Trophoblast cell (in vitro differentiated cells and primary cell): ENCODE measurements at regions not wholly inside any gene's neighbourhood (a gene's known extent, or its start where the extent isn't known, plus 50 kb on each side); places are given as distances from the start of the nearest gene placed in this dataset.

Source experiments
- DNase-seq, 2 donors: peaks; one replicate each; pipeline ENCODE4 v3.0.0-alpha.2; 2016
- H2AFZ ChIP-seq: 2 replicates; pipeline ENCODE4 v1.6.1; 2013; ENCODE audit warnings: low read length, moderate library complexity, mild to moderate bottlenecking; ENCODE audit not compliant: insufficient read depth, poor library complexity
- H2AK5ac ChIP-seq: 2 replicates; pipeline ENCODE4 v1.6.1; 2013; ENCODE audit warnings: mild to moderate bottlenecking, low read length
- H2BK120ac ChIP-seq: 2 replicates; pipeline ENCODE4 v1.6.1; 2013; ENCODE audit warnings: low read length, mild to moderate bottlenecking, moderate library complexity; ENCODE audit not compliant: insufficient read depth, poor library complexity
- H2BK12ac ChIP-seq: 2 replicates; pipeline ENCODE4 v1.6.1; 2013; ENCODE audit warnings: mild to moderate bottlenecking, low read length, moderate library complexity
- H2BK5ac ChIP-seq: 2 replicates; pipeline ENCODE4 v1.6.1; 2013; ENCODE audit warnings: low read length, low read depth, moderate library complexity, mild to moderate bottlenecking; ENCODE audit not compliant: poor library complexity
- H3K14ac ChIP-seq: 2 replicates; pipeline ENCODE4 v1.6.1; 2013; ENCODE audit warnings: mild to moderate bottlenecking, low read length
- H3K18ac ChIP-seq: 2 replicates; pipeline ENCODE4 v1.6.1; 2013; ENCODE audit warnings: mild to moderate bottlenecking, low read length
- H3K23ac ChIP-seq: 2 replicates; pipeline ENCODE4 v1.6.1; 2013; ENCODE audit warnings: low read length
- H3K27ac ChIP-seq: 2 replicates; pipeline ENCODE4 v1.5.1; 2013; ENCODE audit warnings: low read depth, mild to moderate bottlenecking, inconsistent platforms, low read length, moderate library complexity
- H3K27me3 ChIP-seq: 2 replicates; pipeline ENCODE4 v1.6.1; 2013; ENCODE audit warnings: inconsistent platforms, mild to moderate bottlenecking, low read length, moderate library complexity; ENCODE audit not compliant: insufficient read depth
- H3K36me3 ChIP-seq, 2 experiments: 1 replicate in 1 of 2; 2 replicates in 1 of 2; pipeline ENCODE4 v1.6.1; 2013; ENCODE audit warnings: low read length in 2 of 2, mild to moderate bottlenecking in 2 of 2, moderate library complexity in 1 of 2; ENCODE audit not compliant: insufficient read depth in 2 of 2, control insufficient read depth in 1 of 2
- H3K4ac ChIP-seq: 2 replicates; pipeline ENCODE4 v1.6.1; 2013; ENCODE audit warnings: low read depth, mild to moderate bottlenecking, low read length, moderate library complexity
- H3K4me1 ChIP-seq, 2 experiments: 1 replicate in 1 of 2; 2 replicates in 1 of 2; pipeline ENCODE4 v1.6.1; 2013; ENCODE audit warnings: low read length in 2 of 2, mild to moderate bottlenecking in 2 of 2, moderate library complexity in 1 of 2; ENCODE audit not compliant: insufficient read depth in 2 of 2, control insufficient read depth in 1 of 2
- H3K4me2 ChIP-seq: 2 replicates; pipeline ENCODE4 v1.6.1; 2013; ENCODE audit warnings: inconsistent platforms, mild to moderate bottlenecking, low read length, moderate library complexity
- H3K4me3 ChIP-seq: 2 replicates; pipeline ENCODE4 v1.5.1; 2013; ENCODE audit warnings: mild to moderate bottlenecking, low read depth, low read length, inconsistent platforms
- H3K79me1 ChIP-seq: one replicate; pipeline ENCODE4 v1.6.1; 2013; ENCODE audit warnings: low read length
- H3K79me2 ChIP-seq: 2 replicates; pipeline ENCODE4 v1.6.1; 2013; ENCODE audit warnings: low read length, mild to moderate bottlenecking; ENCODE audit not compliant: control insufficient read depth, insufficient read depth, poor library complexity
- H3K9ac ChIP-seq: 2 replicates; pipeline ENCODE4 v1.6.1; 2013; ENCODE audit warnings: mild to moderate bottlenecking, low read length
- H3K9me3 ChIP-seq: 2 replicates; pipeline ENCODE4 v1.6.1; 2013; ENCODE audit warnings: low read depth, mild to moderate bottlenecking, control low read depth, inconsistent platforms, low read length; ENCODE audit not compliant: insufficient read depth
- H4K12ac ChIP-seq: 2 replicates; pipeline ENCODE4 v1.6.1; 2013; ENCODE audit warnings: low read depth, mild to moderate bottlenecking, low read length, moderate library complexity
- H4K8ac ChIP-seq: 2 replicates; pipeline ENCODE4 v1.6.1; 2013; ENCODE audit warnings: low read depth, mild to moderate bottlenecking, low read length, moderate library complexity
- H4K91ac ChIP-seq: one replicate; pipeline ENCODE4 v1.6.1; 2013; ENCODE audit warnings: low read depth, mild to moderate bottlenecking, low read length, moderate library complexity
- WGBS: extraction: QIAGEN DNeasy Blood & Tissue Kit; methylation state at CpG from one replicate; pipeline ENCODE4 v1.1.7; 2013; ENCODE audit warnings: missing lambda C conversion rate; ENCODE audit not compliant: insufficient read length, insufficient coverage; ENCODE audit errors: extremely low coverage; 5-methylcytosine and 5-hydroxymethylcytosine counted together

- H3K9ac ChIP-seq: no peak overlapping the region
- H3K79me1 ChIP-seq: no peaks in the 10 kb centered on the region
- peaks cover 3% of the 10 kb centered on the region for H3K9me3 ChIP-seq
- H4K91ac ChIP-seq: no peak overlapping the region
- H3K4me1 ChIP-seq: no peaks in the 10 kb centered on the region
- no peak overlapping the region for H2AFZ ChIP-seq
- no peak overlapping the region for H3K4me2 ChIP-seq
- H3K27ac ChIP-seq: no peak overlapping the region
- no peaks in the 10 kb centered on the region for H3K79me2 ChIP-seq
- no peak overlapping the region for H4K8ac ChIP-seq
- H3K36me3 ChIP-seq: no peaks in the 10 kb centered on the region
- H3K14ac ChIP-seq: no peak overlapping the region
- no peak overlapping the region for H2BK5ac ChIP-seq
- H3K4ac ChIP-seq: no peak overlapping the region
- H4K12ac ChIP-seq: no peak overlapping the region
- H2AK5ac ChIP-seq: no peak overlapping the region
- H3K4me3 ChIP-seq: no peak overlapping the region
- no peak overlapping the region for H3K18ac ChIP-seq
- no peaks in the 10 kb centered on the region for H3K27me3 ChIP-seq
- no peak for DNase-seq
- H3K23ac ChIP-seq: no peak overlapping the region
- H2BK120ac ChIP-seq: no peak overlapping the region
- H2BK12ac ChIP-seq: no peak overlapping the region
Measured at GRCh38 chr7:21099955-21100354, 313.3 kb upstream of the SP8 start.

- H3K9me3 ChIP-seq: peaks cover 3% of the 10 kb centered on the region
- H2BK12ac ChIP-seq: no peak overlapping the region
- no peaks in the 10 kb centered on the region for H3K36me3 ChIP-seq
- no peak overlapping the region for H4K8ac ChIP-seq
- no peaks in the 10 kb centered on the region for H3K79me2 ChIP-seq
- H3K4me1 ChIP-seq: no peaks in the 10 kb centered on the region
- no peak overlapping the region for H2BK120ac ChIP-seq
- H3K4me2 ChIP-seq: no peak overlapping the region
- no peak overlapping the region for H2AFZ ChIP-seq
- no peak overlapping the region for H4K12ac ChIP-seq
- no peak overlapping the region for H2AK5ac ChIP-seq
- H3K27ac ChIP-seq: no peak overlapping the region
- no peak overlapping the region for H3K4ac ChIP-seq
- no peak overlapping the region for H3K23ac ChIP-seq
- no peaks in the 10 kb centered on the region for H3K79me1 ChIP-seq
- WGBS: no CpG with 5 or more reads among the region's 2 CpGs
- H4K91ac ChIP-seq: no peak overlapping the region
- H3K4me3 ChIP-seq: no peak overlapping the region
- H2BK5ac ChIP-seq: no peak overlapping the region
- no peaks in the 10 kb centered on the region for H3K27me3 ChIP-seq
- H3K9ac ChIP-seq: no peak overlapping the region
- no peak overlapping the region for H3K18ac ChIP-seq
- no peak overlapping the region for H3K14ac ChIP-seq
- no peak for DNase-seq
Measured at GRCh38 chr7:21101541-21101940, 314.9 kb upstream of the SP8 start.

GRCh38 chr7:21103426-21104123 lies 316.9 kb upstream of the SP8 start:
- peaks cover 3% of the 10 kb centered on the region for H3K9me3 ChIP-seq
- no peak overlapping the region for H2AFZ ChIP-seq
- H4K12ac ChIP-seq: no peak overlapping the region
- H2BK12ac ChIP-seq: no peak overlapping the region
- no peak overlapping the region for H2AK5ac ChIP-seq
- H3K79me1 ChIP-seq: no peaks in the 10 kb centered on the region
- no peak overlapping the region for H3K23ac ChIP-seq
- no peak overlapping the region for H3K4me3 ChIP-seq
- no peaks in the 10 kb centered on the region for H3K36me3 ChIP-seq
- H4K91ac ChIP-seq: no peak overlapping the region
- H3K79me2 ChIP-seq: no peaks in the 10 kb centered on the region
- no peaks in the 10 kb centered on the region for H3K4me1 ChIP-seq
- no peak overlapping the region for H3K4ac ChIP-seq
- no peak overlapping the region for H3K9ac ChIP-seq
- no peaks in the 10 kb centered on the region for H3K27me3 ChIP-seq
- no peak for DNase-seq
- H3K27ac ChIP-seq: no peak overlapping the region
- no peak overlapping the region for H3K14ac ChIP-seq
- no peak overlapping the region for H3K4me2 ChIP-seq
- H3K18ac ChIP-seq: no peak overlapping the region
- H2BK120ac ChIP-seq: no peak overlapping the region
- WGBS: no CpG with 5 or more reads among the region's 4 CpGs
- no peak overlapping the region for H2BK5ac ChIP-seq
- no peak overlapping the region for H4K8ac ChIP-seq

- Histone ChIP-seq H2AFZ (no peak overlapping the region), H3K4ac (no peak overlapping the region), H3K27me3 (no peaks in the 10 kb centered on the region), H3K4me2 (no peak overlapping the region), H2AK5ac (no peak overlapping the region), H3K4me1 (no peaks in the 10 kb centered on the region), H3K36me3 (no peaks in the 10 kb centered on the region), H3K14ac (no peak overlapping the region), H3K4me3 (no peak overlapping the region), H3K23ac (no peak overlapping the region), H2BK12ac (no peak overlapping the region), H2BK5ac (no peak overlapping the region), H3K27ac (no peak overlapping the region), H3K79me2 (no peaks in the 10 kb centered on the region), H3K9ac (no peak overlapping the region), H4K12ac (no peak overlapping the region), H3K18ac (no peak overlapping the region), H2BK120ac (no peak overlapping the region), H4K91ac (no peak overlapping the region), H3K79me1 (no peaks in the 10 kb centered on the region), H4K8ac (no peak overlapping the region), H3K9me3 (peaks cover 3% of the 10 kb centered on the region)
- DNase-seq: no peak
- WGBS: no CpG with 5 or more reads among the region's 4 CpGs
Measured at GRCh38 chr7:21104124-21104500, 317.4 kb upstream of the SP8 start.
